ENCODE measurements at regions not wholly inside any gene's neighbourhood (a gene's known extent, or its start where the extent isn't known, plus 50 kb on each side); places are given as distances from the start of the nearest gene placed in this dataset.

DNA sequence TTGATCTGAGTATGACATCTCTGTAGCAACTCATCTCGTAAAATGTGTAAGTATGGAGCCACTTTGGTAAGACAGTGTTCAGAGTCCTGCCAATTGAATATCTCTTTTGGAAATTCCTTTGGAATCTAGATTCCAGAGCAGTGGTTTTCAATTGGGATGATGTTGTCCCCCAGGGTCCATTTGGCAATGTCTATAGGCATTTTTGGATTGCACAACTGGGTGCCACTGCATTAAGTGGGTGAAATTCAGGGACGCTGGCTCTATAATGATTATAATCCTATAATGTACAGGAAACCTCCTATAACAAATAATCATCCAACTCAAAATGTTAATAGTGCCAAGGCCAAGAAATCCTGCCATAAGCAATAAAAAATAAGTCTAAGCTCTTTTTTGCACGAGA lies 404.8 kb upstream of the RAG2 start:
- Histone ChIP-seq H3K4me3 (replicated peaks; ENCODE audit: insufficient read depth, low read length) (no peak overlapping the region), H3K27me3 (ENCODE audit: insufficient read depth, poor library complexity, severe bottlenecking) (peaks cover 3% of the 10 kb centered on the region), H3K27ac (replicated peaks) (no peak overlapping the region)
- no peak for TF ChIP-seq SPI1 (IDR thresholded peaks at IDR 0.05; ENCODE audit: borderline replicate concordance, low read depth)
- TF ChIP-seq POLR2AphosphoS5 (IDR thresholded peaks at IDR 0.05; ENCODE audit: low read depth) = no peak
- TF ChIP-seq, protein P1, sequence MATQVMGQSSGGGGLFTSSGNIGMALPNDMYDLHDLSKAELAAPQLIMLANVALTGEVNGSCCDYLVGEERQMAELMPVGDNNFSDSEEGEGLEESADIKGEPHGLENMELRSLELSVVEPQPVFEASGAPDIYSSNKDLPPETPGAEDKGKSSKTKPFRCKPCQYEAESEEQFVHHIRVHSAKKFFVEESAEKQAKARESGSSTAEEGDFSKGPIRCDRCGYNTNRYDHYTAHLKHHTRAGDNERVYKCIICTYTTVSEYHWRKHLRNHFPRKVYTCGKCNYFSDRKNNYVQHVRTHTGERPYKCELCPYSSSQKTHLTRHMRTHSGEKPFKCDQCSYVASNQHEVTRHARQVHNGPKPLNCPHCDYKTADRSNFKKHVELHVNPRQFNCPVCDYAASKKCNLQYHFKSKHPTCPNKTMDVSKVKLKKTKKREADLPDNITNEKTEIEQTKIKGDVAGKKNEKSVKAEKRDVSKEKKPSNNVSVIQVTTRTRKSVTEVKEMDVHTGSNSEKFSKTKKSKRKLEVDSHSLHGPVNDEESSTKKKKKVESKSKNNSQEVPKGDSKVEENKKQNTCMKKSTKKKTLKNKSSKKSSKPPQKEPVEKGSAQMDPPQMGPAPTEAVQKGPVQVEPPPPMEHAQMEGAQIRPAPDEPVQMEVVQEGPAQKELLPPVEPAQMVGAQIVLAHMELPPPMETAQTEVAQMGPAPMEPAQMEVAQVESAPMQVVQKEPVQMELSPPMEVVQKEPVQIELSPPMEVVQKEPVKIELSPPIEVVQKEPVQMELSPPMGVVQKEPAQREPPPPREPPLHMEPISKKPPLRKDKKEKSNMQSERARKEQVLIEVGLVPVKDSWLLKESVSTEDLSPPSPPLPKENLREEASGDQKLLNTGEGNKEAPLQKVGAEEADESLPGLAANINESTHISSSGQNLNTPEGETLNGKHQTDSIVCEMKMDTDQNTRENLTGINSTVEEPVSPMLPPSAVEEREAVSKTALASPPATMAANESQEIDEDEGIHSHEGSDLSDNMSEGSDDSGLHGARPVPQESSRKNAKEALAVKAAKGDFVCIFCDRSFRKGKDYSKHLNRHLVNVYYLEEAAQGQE (IDR thresholded peaks at IDR 0.05; ENCODE audit: insufficient replicate concordance, low read depth) = no peak
- TF ChIP-seq GABPA (IDR thresholded peaks at IDR 0.05; ENCODE audit: low read depth) = no peak
- TF ChIP-seq CTCF (IDR thresholded peaks at IDR 0.05; ENCODE audit: insufficient read depth, low read length) = no peak
- no peak for DNase-seq (ENCODE audit: low read depth in 1 of 2, low spot score in 1 of 2)

- DNase-seq (ENCODE audit: low read depth in 1 of 2, low spot score in 1 of 2) = no peak
- Histone ChIP-seq H3K27ac (replicated peaks) (no peak overlapping the region), H3K27me3 (ENCODE audit: insufficient read depth, poor library complexity, severe bottlenecking) (peaks cover 3% of the 10 kb centered on the region), H3K4me3 (replicated peaks; ENCODE audit: insufficient read depth, low read length) (no peak overlapping the region)
- TF ChIP-seq, protein P1 (IDR thresholded peaks at IDR 0.05; ENCODE audit: insufficient replicate concordance, low read depth) = no peak
- TF ChIP-seq CTCF (IDR thresholded peaks at IDR 0.05; ENCODE audit: insufficient read depth, low read length) (no peak), POLR2AphosphoS5 (IDR thresholded peaks at IDR 0.05; ENCODE audit: low read depth) (no peak), GABPA (IDR thresholded peaks at IDR 0.05; ENCODE audit: low read depth) (no peak), SPI1 (IDR thresholded peaks at IDR 0.05; ENCODE audit: borderline replicate concordance, low read depth) (no peak)
Observed at GRCh38 chr11:36997656-36998055, 399.6 kb upstream of the RAG2 start.

GRCh38 chr11:36996795-36997194 lies 398.8 kb upstream of the RAG2 start:
- no peak for TF ChIP-seq SPI1 (IDR thresholded peaks at IDR 0.05; ENCODE audit: borderline replicate concordance, low read depth)
- no peak for TF ChIP-seq CTCF (IDR thresholded peaks at IDR 0.05; ENCODE audit: insufficient read depth, low read length)
- no peak for TF ChIP-seq POLR2AphosphoS5 (IDR thresholded peaks at IDR 0.05; ENCODE audit: low read depth)
- TF ChIP-seq GABPA (IDR thresholded peaks at IDR 0.05; ENCODE audit: low read depth) = no peak
- TF ChIP-seq, protein P1 (IDR thresholded peaks at IDR 0.05; ENCODE audit: insufficient replicate concordance, low read depth) = no peak
- no peak for DNase-seq (ENCODE audit: low read depth in 1 of 2, low spot score in 1 of 2)
- Histone ChIP-seq H3K27me3 (ENCODE audit: insufficient read depth, poor library complexity, severe bottlenecking) (no peaks in the 10 kb centered on the region), H3K4me3 (replicated peaks; ENCODE audit: insufficient read depth, low read length) (no peak overlapping the region), H3K27ac (replicated peaks) (no peak overlapping the region)

Data from HL-60 (cell line).